GM18507 (cell line): ENCODE measurements at regions not wholly inside any gene's neighbourhood (a gene's known extent, or its start where the extent isn't known, plus 50 kb on each side); places are given as distances from the start of the nearest gene placed in this dataset.
A peak's percentile ranks its signal among the peaks of the same experiment; 100 is the strongest.
"Not testable (repeated sequence)": the region's sequence is repeated elsewhere in the genome, so short reads cannot be mapped to it uniquely, and the experiment has no call there.

ENCODE experiments used
- DNase-seq: peaks from one replicate; pipeline ENCODE4 v3.0.0; 2011; ENCODE audit warnings: low read depth; ENCODE audit not compliant: insufficient read length; ENCODE audit errors: extremely low spot score
- FAIRE-seq: peaks from 2 replicates; lab custom pipeline; 2011; peaks lifted over from hg19 to GRCh38; lab: Jason Lieb, UNC

- not testable (repeated sequence) for DNase-seq, FAIRE-seq
Observed at GRCh38 chr9:110005521-110005920, 202.4 kb downstream of the C9orf152 start.

GRCh38 chr9:110006657-110007056, 201.3 kb downstream of the C9orf152 start:
- DNase-seq (no peak), FAIRE-seq (no peak)

- FAIRE-seq (peak; percentile 36), DNase-seq (no peak)
Observed at GRCh38 chr9:110007477-110008270, 200.3 kb downstream of the C9orf152 start.

- DNase-seq: no peak
- peak; percentile 46 for FAIRE-seq
Observed at GRCh38 chr9:110008663-110009062, 199.3 kb downstream of the C9orf152 start.

GRCh38 chr9:110011628-110012320, 196.2 kb downstream of the C9orf152 start:
- FAIRE-seq (no peak), DNase-seq (no peak)

GRCh38 chr9:110013064-110013463, 194.9 kb downstream of the C9orf152 start:
- DNase-seq (no peak), FAIRE-seq (no peak)

GRCh38 chr9:110015759-110016158, 192.2 kb downstream of the C9orf152 start:
- DNase-seq (no peak), FAIRE-seq (no peak)

GRCh38 chr9:110016340-110016739, 191.6 kb downstream of the C9orf152 start:
- FAIRE-seq (no peak), DNase-seq (no peak)

GRCh38 chr9:110020216-110020615, 187.7 kb downstream of the C9orf152 start:
- FAIRE-seq: not testable (repeated sequence)

GRCh38 chr9:110021891-110022290, 186.1 kb downstream of the C9orf152 start:
- DNase-seq (peak; percentile 15), FAIRE-seq (peak; percentile 88)

More at GRCh38 chr9:110020216-110020615, 187.7 kb downstream of the C9orf152 start:
- not testable (repeated sequence) for DNase-seq

GRCh38 chr9:110023221-110023620, 184.7 kb downstream of the C9orf152 start:
- not testable (repeated sequence) for FAIRE-seq, DNase-seq

- DNase-seq (no peak), FAIRE-seq (peak; percentile 63)
Observed at GRCh38 chr9:110025551-110026170, 182.3 kb downstream of the C9orf152 start.

GRCh38 chr9:110027671-110028081, 180.3 kb downstream of the C9orf152 start:
- no peak for FAIRE-seq
- DNase-seq: no peak

- no peak for FAIRE-seq
- no peak for DNase-seq
Observed at GRCh38 chr9:110028271-110028670, 179.7 kb downstream of the C9orf152 start.

GRCh38 chr9:110028676-110029075, 179.3 kb downstream of the C9orf152 start:
- no peak for DNase-seq

GRCh38 chr9:110029429-110029955, 178.5 kb downstream of the C9orf152 start:
- no peak for DNase-seq
- no peak for FAIRE-seq

More at GRCh38 chr9:110028676-110029075, 179.3 kb downstream of the C9orf152 start:
- no peak for FAIRE-seq

GRCh38 chr9:110029956-110030480, 177.9 kb downstream of the C9orf152 start:
- FAIRE-seq (no peak), DNase-seq (no peak)

GRCh38 chr9:110030632-110031031, 177.3 kb downstream of the C9orf152 start:
- FAIRE-seq: no peak

GRCh38 chr9:110031511-110032173, 176.3 kb downstream of the C9orf152 start:
- no peak for DNase-seq
- FAIRE-seq: no peak

More at GRCh38 chr9:110030632-110031031, 177.3 kb downstream of the C9orf152 start:
- no peak for DNase-seq
